K562 (cell line): ENCODE measurements at regions not wholly inside any gene's neighbourhood (a gene's known extent, or its start where the extent isn't known, plus 50 kb on each side); places are given as distances from the start of the nearest gene placed in this dataset.

ENCODE experiments used
- ATAC-seq: fragments of 200-7000 bp; cut with Tn5 transposase; 3 replicates; pipeline ENCODE4 v1.9.1; 2020; ENCODE audit warnings: moderate library complexity
- BruUV-seq: library from RNA; stranded (reverse); fragments of 400-500 nt; replicated peaks from 2 replicates; lab custom pipeline; 2021; lab: Mats Ljungman, UMichigan
- CTCF ChIA-PET: fragments of 300-600 bp; formaldehyde crosslinking; extraction: SDS; loops from one replicate; lab custom pipeline; 2021; ENCODE audit warnings: low intra/inter-chr PET ratio; lab: Yijun Ruan, JAX
- POLR2A ChIA-PET: fragments of 300-600, 350-650 bp; sonication (Branson Sonifier 250); formaldehyde crosslinking; extraction: SDS; loops from one replicate; lab custom pipeline; 2021; ENCODE audit warnings: antibody characterized with exemption, inconsistent platforms; lab: Yijun Ruan, JAX
- DNase-seq, 4 experiments: peaks; one replicate each; pipeline versions ENCODE4 v3.0.0 to v3.0.0-alpha.2; 2011 to 2018; ENCODE audit warnings: low spot score in 3 of 4, mixed read lengths in 3 of 4; ENCODE audit errors: extremely low read depth in 1 of 4
- FAIRE-seq: peaks from 2 replicates; lab custom pipeline; 2011; peaks lifted over from hg19 to GRCh38; lab: Jason Lieb, UNC
- H2AFZ ChIP-seq: 2 replicates; pipeline ENCODE4 v1.6.0; 2011; ENCODE audit warnings: low read depth, low read length, control low read depth, inconsistent platforms
- H3K27ac ChIP-seq: fragments of 200-600 bp; 3 replicates; pipeline ENCODE4 v1.8.0; 2011; ENCODE audit warnings: low read depth, mild to moderate bottlenecking, control low read depth, inconsistent platforms, low read length, moderate library complexity, mixed read lengths; ENCODE audit errors: extremely low read depth
- H3K27me3 ChIP-seq, 2 experiments: fragments of 300-600 bp in 1 of 2; 2 replicates in 1 of 2; 3 replicates in 1 of 2; pipeline versions ENCODE4 v1.6.0 to v1.8.0; 2011; ENCODE audit warnings: inconsistent platforms in 2 of 2, low read length in 2 of 2, mild to moderate bottlenecking in 1 of 2, mixed read lengths in 1 of 2, moderate library complexity in 1 of 2; ENCODE audit not compliant: control insufficient read depth in 2 of 2, insufficient read depth in 2 of 2
- H3K36me3 ChIP-seq: fragments of 300-600 bp; 3 replicates; pipeline ENCODE4 v1.8.0; 2011; ENCODE audit warnings: mild to moderate bottlenecking, low read length, inconsistent platforms; ENCODE audit not compliant: control insufficient read depth, insufficient read depth
- H3K4me1 ChIP-seq, 2 experiments: fragments of 200-600 bp in 1 of 2; replicated peaks in 1 of 2; 2 replicates in 1 of 2; 3 replicates in 1 of 2; pipeline versions ENCODE4 v1.5.1 to v1.8.0; 2011; ENCODE audit warnings: inconsistent platforms in 2 of 2, low read length in 2 of 2, mild to moderate bottlenecking in 1 of 2, mixed read lengths in 1 of 2, moderate library complexity in 1 of 2; ENCODE audit not compliant: control insufficient read depth in 2 of 2, insufficient read depth in 2 of 2
- H3K4me2 ChIP-seq: 2 replicates; pipeline ENCODE4 v1.6.1; 2011; ENCODE audit warnings: low read length, control low read depth, inconsistent platforms, mixed read lengths; ENCODE audit not compliant: insufficient read depth
- H3K4me3 ChIP-seq: fragments of 200-600 bp; sonication (generic), shearing (Covaris generic); 2 replicates; pipeline ENCODE4 v1.5.1; 2016; ENCODE audit warnings: control low read depth, inconsistent platforms
- H3K79me2 ChIP-seq: fragments of 200-600 bp; 3 replicates; pipeline ENCODE4 v1.8.0; 2011; ENCODE audit warnings: low read length, inconsistent platforms; ENCODE audit not compliant: control insufficient read depth, insufficient read depth
- H3K9ac ChIP-seq, 2 experiments: 2 replicates each; pipeline versions ENCODE4 v1.6.0 to v1.6.1; 2011; ENCODE audit warnings: low read depth in 2 of 2, low read length in 2 of 2, control low read depth in 1 of 2, inconsistent platforms in 1 of 2, mild to moderate bottlenecking in 1 of 2, mixed read lengths in 1 of 2; ENCODE audit not compliant: insufficient read depth in 1 of 2
- H3K9me1 ChIP-seq: one replicate; pipeline ENCODE4 v1.6.0; 2011; ENCODE audit warnings: inconsistent platforms, mild to moderate bottlenecking, low read length, moderate library complexity; ENCODE audit not compliant: control insufficient read depth, insufficient read depth
- H3K9me3 ChIP-seq: replicated peaks from 2 replicates; pipeline ENCODE4 v1.5.1; 2011; ENCODE audit warnings: low read depth, low read length, inconsistent platforms; ENCODE audit not compliant: control insufficient read depth, insufficient read depth
- H4K20me1 ChIP-seq: replicated peaks from 2 replicates; pipeline ENCODE4 v1.6.1; 2011; ENCODE audit warnings: low read length, inconsistent platforms, mixed read lengths; ENCODE audit not compliant: control insufficient read depth, insufficient read depth
- ELF1 ChIP-seq: fragments of 200-800 bp; sonication (Bioruptor generic); IDR thresholded peaks from 2 replicates; pipeline ENCODE4 v1.6.1; 2016; ENCODE audit warnings: missing genetic modification characterization, missing compliant biosample characterization
- POLR2A ChIP-seq: fragments of 450-650 bp; conservative IDR thresholded peaks from 2 replicates; pipeline ENCODE4 v1.6.1; 2016
- SLC30A9 ChIP-seq: fragments of 250-450 bp; sonication (Bioruptor Pico); IDR thresholded peaks from 2 replicates; pipeline ENCODE4 v1.8.0; 2022; ENCODE audit warnings: mild to moderate bottlenecking, moderate library complexity
- SMAD4 ChIP-seq: fragments of 250-450 bp; sonication (Bioruptor Pico); conservative IDR thresholded peaks from 2 replicates; pipeline ENCODE4 v1.8.0; 2021; ENCODE audit warnings: inconsistent platforms, mild to moderate bottlenecking, moderate library complexity
- SRSF7 ChIP-seq: fragments of 200-400 bp; formaldehyde crosslinking; optimal IDR thresholded peaks from 2 replicates; pipeline ENCODE3; 2017; ENCODE audit warnings: mild to moderate bottlenecking, low read depth, low read length
- STAG1 ChIP-seq: sonication (generic); formaldehyde crosslinking; IDR thresholded peaks from 2 replicates; pipeline ENCODE4 v1.5.0; 2020; ENCODE audit warnings: missing genetic modification reagents, borderline replicate concordance
- TSC22D4 ChIP-seq: fragments of 450-650 bp; IDR thresholded peaks from 2 replicates; pipeline ENCODE4 v1.6.1; 2016; ENCODE audit warnings: missing genetic modification characterization, missing biosample characterization, control low read depth
- ZNF184 ChIP-seq: sonication (generic); formaldehyde crosslinking; IDR thresholded peaks from 2 replicates; pipeline ENCODE4 v1.5.0; 2020; ENCODE audit warnings: missing genetic modification reagents
- ZNF431 ChIP-seq: sonication (generic); formaldehyde crosslinking; IDR thresholded peaks from 2 replicates; pipeline ENCODE4 v1.8.0; 2022; ENCODE audit warnings: mild to moderate bottlenecking, missing genetic modification reagents
- ZNF695 ChIP-seq: fragments of 450-650 bp; formaldehyde crosslinking; IDR thresholded peaks from 2 replicates; pipeline ENCODE4 v1.4.0; 2020; ENCODE audit warnings: mild to moderate bottlenecking, moderate library complexity
- WGBS: fragments of 100-300 bp; shearing (Covaris generic); methylation state at CpG from one replicate; pipeline ENCODE4 v1.1.6; 2016; ENCODE audit warnings: low coverage, mixed read lengths; ENCODE audit not compliant: insufficient coverage; ENCODE audit errors: missing lambda C conversion rate; 5-methylcytosine and 5-hydroxymethylcytosine counted together
- in situ Hi-C: fragments of 300-500 bp; cut with MboI; formaldehyde crosslinking; loops from 4 replicates; pipeline ENCODE4 v1.15.0; 2018; ENCODE audit warnings: inconsistent platforms, mixed read lengths
- intact Hi-C: fragments of 100-400 bp; cut with micrococcal nuclease; formaldehyde crosslinking; loops from 2 replicates; pipeline ENCODE4 v1.14.2; 2022
- TF ChIP-seq, protein P1 (sequence below): fragments of 450-650 bp; formaldehyde crosslinking; IDR thresholded peaks from 2 replicates; pipeline ENCODE4 v1.4.0; 2020; ENCODE audit warnings: mild to moderate bottlenecking
- TF ChIP-seq, protein P2 (sequence below): fragments of 450-650 bp; formaldehyde crosslinking; IDR thresholded peaks from 2 replicates; pipeline ENCODE4 v1.4.0; 2022; ENCODE audit warnings: missing genetic modification characterization
- TF ChIP-seq, protein P3 (sequence below): sonication (generic); formaldehyde crosslinking; IDR thresholded peaks from 2 replicates; pipeline ENCODE4 v1.8.1; 2023; ENCODE audit warnings: missing genetic modification reagents, mild to moderate bottlenecking, borderline replicate concordance

DNA sequence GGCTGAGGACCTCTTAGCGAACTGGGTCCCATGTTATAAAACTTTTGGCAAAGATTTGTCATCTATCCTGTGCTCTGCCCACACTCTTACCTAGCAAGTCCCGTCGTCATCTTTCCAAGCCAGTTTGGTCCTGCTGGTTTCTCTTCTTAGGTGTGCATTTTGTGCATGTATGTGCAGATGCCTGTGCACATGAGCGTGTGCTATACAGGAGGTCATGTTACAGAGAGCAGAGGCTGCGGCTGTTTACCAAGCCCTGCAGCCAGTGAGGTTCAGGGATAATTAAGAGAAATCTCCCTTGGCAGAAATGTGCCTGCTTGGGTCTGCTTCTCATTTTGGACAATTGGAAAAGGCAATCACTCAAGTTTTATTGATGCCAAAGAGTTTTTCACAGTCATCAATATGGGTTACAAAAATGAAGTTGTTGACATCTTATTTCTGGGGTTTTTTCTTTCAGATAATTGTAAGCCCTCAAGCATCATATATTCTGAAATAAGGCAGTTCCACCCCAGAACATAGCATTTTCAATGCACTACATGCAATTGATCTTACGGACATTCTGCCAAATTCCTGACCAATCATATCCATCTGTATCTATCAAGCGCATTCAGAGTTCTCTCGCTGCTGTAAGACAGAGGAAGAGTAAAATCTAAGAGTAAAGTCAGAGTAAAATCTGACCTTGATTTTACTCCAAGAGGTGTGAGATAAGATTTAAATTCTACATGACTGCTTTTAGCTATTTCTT is 361.4 kb upstream of the ZNF32 start:
- 1% methylated on average over 8 of the region's 8 CpGs for WGBS
- DNase-seq (no peak), FAIRE-seq (no peak), ATAC-seq (no peak)
- H3K4me2 ChIP-seq, result no peak overlapping the region
- H3K9me3 ChIP-seq, result no peaks in the 10 kb centered on the region
- peaks cover 0 to 7% of the 10 kb centered on the region in 2 experiments; a peak in 1 of 5 replicates for H3K4me1 ChIP-seq
- no peaks in the 10 kb centered on the region for H3K9me1 ChIP-seq
- in situ Hi-C loops (no loop called here), intact Hi-C loops (no loop called here)
- CTCF ChIA-PET, result no interaction called here
- no peak overlapping the region for H3K4me3 ChIP-seq
- no peak overlapping the region for H3K27ac ChIP-seq
- H3K36me3 ChIP-seq, result no peaks in the 10 kb centered on the region
- peaks cover 18 to 32% of the 10 kb centered on the region in 2 experiments; a peak in 3 of 5 replicates for H3K27me3 ChIP-seq
- BruUV-seq, result no TSS peak
- POLR2A ChIA-PET, result no interaction called here
- H4K20me1 ChIP-seq, result no peaks in the 10 kb centered on the region; the same call in 1 of the 2 replicates
- no peak overlapping the region for H3K9ac ChIP-seq
- H3K79me2 ChIP-seq, result no peaks in the 10 kb centered on the region
- no peak overlapping the region for H2AFZ ChIP-seq
- TF ChIP-seq, protein P1, sequence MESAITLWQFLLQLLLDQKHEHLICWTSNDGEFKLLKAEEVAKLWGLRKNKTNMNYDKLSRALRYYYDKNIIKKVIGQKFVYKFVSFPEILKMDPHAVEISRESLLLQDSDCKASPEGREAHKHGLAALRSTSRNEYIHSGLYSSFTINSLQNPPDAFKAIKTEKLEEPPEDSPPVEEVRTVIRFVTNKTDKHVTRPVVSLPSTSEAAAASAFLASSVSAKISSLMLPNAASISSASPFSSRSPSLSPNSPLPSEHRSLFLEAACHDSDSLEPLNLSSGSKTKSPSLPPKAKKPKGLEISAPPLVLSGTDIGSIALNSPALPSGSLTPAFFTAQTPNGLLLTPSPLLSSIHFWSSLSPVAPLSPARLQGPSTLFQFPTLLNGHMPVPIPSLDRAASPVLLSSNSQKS (CRISPR knock-in tag), result no peak
- TF ChIP-seq ZNF431 (no peak), POLR2A (no peak), ELF1 (tag) (no peak), SMAD4 (CRISPR knock-in tag) (no peak), SLC30A9 (no peak), STAG1 (CRISPR knock-in tag) (no peak), SRSF7 (no peak), ZNF184 (no peak), ZNF695 (no peak), TSC22D4 (tag) (no peak)
- TF ChIP-seq, protein P2, sequence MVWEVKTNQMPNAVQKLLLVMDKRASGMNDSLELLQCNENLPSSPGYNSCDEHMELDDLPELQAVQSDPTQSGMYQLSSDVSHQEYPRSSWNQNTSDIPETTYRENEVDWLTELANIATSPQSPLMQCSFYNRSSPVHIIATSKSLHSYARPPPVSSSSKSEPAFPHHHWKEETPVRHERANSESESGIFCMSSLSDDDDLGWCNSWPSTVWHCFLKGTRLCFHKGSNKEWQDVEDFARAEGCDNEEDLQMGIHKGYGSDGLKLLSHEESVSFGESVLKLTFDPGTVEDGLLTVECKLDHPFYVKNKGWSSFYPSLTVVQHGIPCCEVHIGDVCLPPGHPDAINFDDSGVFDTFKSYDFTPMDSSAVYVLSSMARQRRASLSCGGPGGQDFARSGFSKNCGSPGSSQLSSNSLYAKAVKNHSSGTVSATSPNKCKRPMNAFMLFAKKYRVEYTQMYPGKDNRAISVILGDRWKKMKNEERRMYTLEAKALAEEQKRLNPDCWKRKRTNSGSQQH (CRISPR knock-in tag), result no peak
- TF ChIP-seq, protein P3, sequence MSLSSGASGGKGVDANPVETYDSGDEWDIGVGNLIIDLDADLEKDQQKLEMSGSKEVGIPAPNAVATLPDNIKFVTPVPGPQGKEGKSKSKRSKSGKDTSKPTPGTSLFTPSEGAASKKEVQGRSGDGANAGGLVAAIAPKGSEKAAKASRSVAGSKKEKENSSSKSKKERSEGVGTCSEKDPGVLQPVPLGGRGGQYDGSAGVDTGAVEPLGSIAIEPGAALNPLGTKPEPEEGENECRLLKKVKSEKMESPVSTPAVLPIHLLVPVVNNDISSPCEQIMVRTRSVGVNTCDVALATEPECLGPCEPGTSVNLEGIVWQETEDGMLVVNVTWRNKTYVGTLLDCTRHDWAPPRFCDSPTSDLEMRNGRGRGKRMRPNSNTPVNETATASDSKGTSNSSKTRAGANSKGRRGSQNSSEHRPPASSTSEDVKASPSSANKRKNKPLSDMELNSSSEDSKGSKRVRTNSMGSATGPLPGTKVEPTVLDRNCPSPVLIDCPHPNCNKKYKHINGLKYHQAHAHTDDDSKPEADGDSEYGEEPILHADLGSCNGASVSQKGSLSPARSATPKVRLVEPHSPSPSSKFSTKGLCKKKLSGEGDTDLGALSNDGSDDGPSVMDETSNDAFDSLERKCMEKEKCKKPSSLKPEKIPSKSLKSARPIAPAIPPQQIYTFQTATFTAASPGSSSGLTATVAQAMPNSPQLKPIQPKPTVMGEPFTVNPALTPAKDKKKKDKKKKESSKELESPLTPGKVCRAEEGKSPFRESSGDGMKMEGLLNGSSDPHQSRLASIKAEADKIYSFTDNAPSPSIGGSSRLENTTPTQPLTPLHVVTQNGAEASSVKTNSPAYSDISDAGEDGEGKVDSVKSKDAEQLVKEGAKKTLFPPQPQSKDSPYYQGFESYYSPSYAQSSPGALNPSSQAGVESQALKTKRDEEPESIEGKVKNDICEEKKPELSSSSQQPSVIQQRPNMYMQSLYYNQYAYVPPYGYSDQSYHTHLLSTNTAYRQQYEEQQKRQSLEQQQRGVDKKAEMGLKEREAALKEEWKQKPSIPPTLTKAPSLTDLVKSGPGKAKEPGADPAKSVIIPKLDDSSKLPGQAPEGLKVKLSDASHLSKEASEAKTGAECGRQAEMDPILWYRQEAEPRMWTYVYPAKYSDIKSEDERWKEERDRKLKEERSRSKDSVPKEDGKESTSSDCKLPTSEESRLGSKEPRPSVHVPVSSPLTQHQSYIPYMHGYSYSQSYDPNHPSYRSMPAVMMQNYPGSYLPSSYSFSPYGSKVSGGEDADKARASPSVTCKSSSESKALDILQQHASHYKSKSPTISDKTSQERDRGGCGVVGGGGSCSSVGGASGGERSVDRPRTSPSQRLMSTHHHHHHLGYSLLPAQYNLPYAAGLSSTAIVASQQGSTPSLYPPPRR (CRISPR knock-in tag), result no peak
